ENCODE measurements at regions not wholly inside any gene's neighbourhood (a gene's known extent, or its start where the extent isn't known, plus 50 kb on each side); places are given as distances from the start of the nearest gene placed in this dataset.

GRCh38 chr10:34931216-34931615, 116.1 kb upstream of the PARD3 start:
- TF ChIP-seq, protein P1, sequence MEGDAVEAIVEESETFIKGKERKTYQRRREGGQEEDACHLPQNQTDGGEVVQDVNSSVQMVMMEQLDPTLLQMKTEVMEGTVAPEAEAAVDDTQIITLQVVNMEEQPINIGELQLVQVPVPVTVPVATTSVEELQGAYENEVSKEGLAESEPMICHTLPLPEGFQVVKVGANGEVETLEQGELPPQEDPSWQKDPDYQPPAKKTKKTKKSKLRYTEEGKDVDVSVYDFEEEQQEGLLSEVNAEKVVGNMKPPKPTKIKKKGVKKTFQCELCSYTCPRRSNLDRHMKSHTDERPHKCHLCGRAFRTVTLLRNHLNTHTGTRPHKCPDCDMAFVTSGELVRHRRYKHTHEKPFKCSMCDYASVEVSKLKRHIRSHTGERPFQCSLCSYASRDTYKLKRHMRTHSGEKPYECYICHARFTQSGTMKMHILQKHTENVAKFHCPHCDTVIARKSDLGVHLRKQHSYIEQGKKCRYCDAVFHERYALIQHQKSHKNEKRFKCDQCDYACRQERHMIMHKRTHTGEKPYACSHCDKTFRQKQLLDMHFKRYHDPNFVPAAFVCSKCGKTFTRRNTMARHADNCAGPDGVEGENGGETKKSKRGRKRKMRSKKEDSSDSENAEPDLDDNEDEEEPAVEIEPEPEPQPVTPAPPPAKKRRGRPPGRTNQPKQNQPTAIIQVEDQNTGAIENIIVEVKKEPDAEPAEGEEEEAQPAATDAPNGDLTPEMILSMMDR (IDR thresholded peaks at IDR 0.05; ENCODE audit: low read depth, low read length): no peak
- in situ Hi-C loops (cut with HindIII; ENCODE audit: low sequenced_read_pairs): no loop called here
- no peak overlapping the region for H3K4me3 ChIP-seq (ENCODE audit: low read depth, low read length)
- no peak for DNase-seq (ENCODE audit: low read depth, low spot score)

DNA sequence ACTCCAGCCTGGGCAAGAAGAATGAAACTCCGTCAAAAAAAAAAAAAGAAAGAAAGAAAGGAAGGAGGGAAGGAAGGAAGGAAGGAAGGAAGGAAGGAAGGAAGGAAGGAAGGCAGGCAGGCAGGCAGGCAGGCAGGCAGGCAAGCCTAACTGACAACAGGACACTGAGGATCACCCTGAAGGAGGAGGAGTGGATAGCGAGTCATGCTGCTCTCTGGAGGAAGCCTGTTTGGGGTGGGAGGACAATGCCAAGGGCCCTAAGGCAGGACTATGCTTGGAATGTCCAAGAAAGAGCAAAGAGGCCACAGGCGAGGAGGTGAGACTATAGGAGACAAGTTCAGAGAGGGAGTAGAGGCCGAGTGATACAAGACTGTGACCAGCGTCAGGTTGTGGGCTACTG, 107.0 kb upstream of the PARD3 start:
- no peak overlapping the region for H3K4me3 ChIP-seq (ENCODE audit: low read depth, low read length)
- DNase-seq (ENCODE audit: low read depth, low spot score): no peak
- in situ Hi-C loops (cut with HindIII; ENCODE audit: low sequenced_read_pairs): no loop called here
- TF ChIP-seq, protein P1 (IDR thresholded peaks at IDR 0.05; ENCODE audit: low read depth, low read length): no peak

GRCh38 chr10:34920578-34920977, 105.5 kb upstream of the PARD3 start:
- H3K4me3 ChIP-seq (ENCODE audit: low read depth, low read length): no peak overlapping the region
- in situ Hi-C loops (cut with HindIII; ENCODE audit: low sequenced_read_pairs): no loop called here
- TF ChIP-seq, protein P1 (IDR thresholded peaks at IDR 0.05; ENCODE audit: low read depth, low read length): no peak
- DNase-seq (ENCODE audit: low read depth, low spot score): no peak

DNA sequence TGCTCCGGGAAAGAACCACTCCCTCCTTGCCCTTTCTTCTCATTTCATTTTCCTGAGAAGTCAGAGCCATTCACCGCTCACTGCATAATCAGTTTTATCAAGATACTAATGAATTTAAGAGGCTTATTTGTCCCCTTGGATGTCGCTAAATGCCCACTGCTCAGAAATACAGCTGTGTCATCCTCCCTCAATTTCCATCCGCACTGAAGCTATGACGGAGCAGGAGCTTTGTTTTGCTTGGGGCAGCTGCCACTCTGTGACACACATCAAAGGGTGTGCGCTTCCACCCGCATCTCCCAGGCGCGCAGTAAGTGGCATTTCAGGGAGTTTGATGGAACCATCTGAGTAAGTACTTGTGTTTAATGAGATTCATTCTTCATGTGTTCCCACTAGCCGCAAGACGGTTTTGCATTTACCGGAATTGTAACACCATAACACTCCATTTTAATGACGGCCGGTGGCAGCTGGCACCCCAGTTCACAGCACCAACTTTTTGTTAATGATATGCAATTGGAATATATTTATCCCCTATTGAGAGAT, 103.8 kb upstream of the PARD3 start:
- no peak overlapping the region for H3K4me3 ChIP-seq (ENCODE audit: low read depth, low read length)

DNA sequence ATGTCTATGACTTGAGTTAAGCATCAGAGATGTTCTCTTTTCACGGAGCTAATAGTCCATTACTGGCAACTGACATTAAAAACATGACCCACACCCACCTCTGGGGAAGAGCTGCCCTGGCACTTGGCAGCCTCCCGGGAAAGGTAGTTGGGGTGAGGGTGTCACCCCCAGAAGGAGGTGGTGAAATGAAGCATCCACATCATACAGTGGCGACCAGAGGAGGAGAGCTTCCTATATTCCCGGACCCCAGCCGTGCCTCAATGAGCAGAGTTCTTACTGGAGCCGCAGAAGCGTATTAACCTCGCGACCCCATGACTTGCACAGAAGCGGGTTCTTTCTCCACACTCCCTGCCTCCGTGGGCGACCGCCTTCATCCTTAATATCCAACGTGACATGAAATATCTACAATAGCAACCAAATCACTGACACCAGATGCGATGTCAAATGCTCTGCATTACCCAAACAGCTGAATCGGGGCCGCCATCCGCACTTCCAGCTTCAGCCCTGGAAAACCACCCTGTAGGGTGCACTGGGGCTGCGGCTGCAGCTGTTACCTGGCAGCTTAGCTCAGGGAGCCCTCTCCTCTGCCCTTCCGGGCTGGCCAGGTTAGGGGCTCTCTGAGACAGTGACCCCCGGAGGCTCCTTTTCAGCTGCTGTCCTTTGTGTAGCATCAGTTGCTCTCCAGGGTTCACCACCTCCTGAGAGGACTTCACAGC, 103.1 kb upstream of the PARD3 start:
- TF ChIP-seq, protein P1 (IDR thresholded peaks at IDR 0.05; ENCODE audit: low read depth, low read length): no peak
- DNase-seq (ENCODE audit: low read depth, low spot score): no peak
- in situ Hi-C loops (cut with HindIII; ENCODE audit: low sequenced_read_pairs): no loop called here

More for the DNA sequence above, 103.8 kb upstream of the PARD3 start:
- TF ChIP-seq, protein P1 (IDR thresholded peaks at IDR 0.05; ENCODE audit: low read depth, low read length): no peak
- DNase-seq (ENCODE audit: low read depth, low spot score): no peak
- in situ Hi-C loops (cut with HindIII; ENCODE audit: low sequenced_read_pairs): no loop called here

DNA sequence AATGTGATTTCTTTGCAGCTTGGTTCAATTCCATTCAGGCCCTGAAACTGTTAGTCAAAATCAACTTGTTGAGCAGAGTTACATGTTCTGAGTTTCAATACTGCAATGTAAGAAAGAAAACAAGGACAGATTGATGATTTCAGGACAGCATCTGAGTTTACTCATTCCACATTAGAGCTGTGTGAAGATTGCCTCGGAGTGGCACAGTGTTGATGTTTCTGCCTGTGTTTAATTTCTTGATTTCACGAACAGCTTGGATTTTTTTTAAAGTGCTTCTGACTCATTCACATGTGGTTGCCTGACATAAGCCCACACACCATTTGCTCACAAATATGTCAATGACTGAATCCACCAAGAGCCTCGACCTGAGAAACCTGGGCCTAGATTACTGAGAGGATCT, 101.2 kb upstream of the PARD3 start:
- H3K4me3 ChIP-seq (ENCODE audit: low read depth, low read length): no peak overlapping the region
- TF ChIP-seq, protein P1 (IDR thresholded peaks at IDR 0.05; ENCODE audit: low read depth, low read length): no peak
- in situ Hi-C loops (cut with HindIII; ENCODE audit: low sequenced_read_pairs): no loop called here
- DNase-seq (ENCODE audit: low read depth, low spot score): peak; percentile 85

More for the DNA sequence above, 103.1 kb upstream of the PARD3 start:
- H3K4me3 ChIP-seq (ENCODE audit: low read depth, low read length): no peak overlapping the region

Data from astrocyte of the spinal cord (primary cell).